GM12878 (cell line): ENCODE measurements at regions not wholly inside any gene's neighbourhood (a gene's known extent, or its start where the extent isn't known, plus 50 kb on each side); places are given as distances from the start of the nearest gene placed in this dataset.

ENCODE experiments used
- ATAC-seq: fragments of 200-7000 bp; cut with Tn5 transposase; 3 replicates; pipeline ENCODE4 v1.9.1; 2020; ENCODE audit warnings: mild to moderate bottlenecking, moderate library complexity
- BruUV-seq: library from RNA; stranded (reverse); fragments of 400-500 nt; replicated peaks from 2 replicates; lab custom pipeline; 2021; lab: Mats Ljungman, UMichigan
- CTCF ChIA-PET: fragments of 300-600 bp; sonication (Branson Sonifier 250); formaldehyde crosslinking; extraction: SDS; loops from one replicate; lab custom pipeline; 2021; ENCODE audit warnings: inconsistent platforms; lab: Yijun Ruan, JAX
- POLR2A ChIA-PET: fragments of 350-600 bp; formaldehyde crosslinking; extraction: SDS; loops from one replicate; lab custom pipeline; 2021; ENCODE audit warnings: inconsistent platforms; lab: Charles Lee
- RAD21 ChIA-PET: fragments of 300-600 bp; sonication (Branson Sonifier 250); formaldehyde crosslinking; loops from one replicate; lab custom pipeline; 2023; ENCODE audit warnings: antibody characterized with exemption; ENCODE audit not compliant: unreplicated experiment; lab: Charles Lee
- SMC1A ChIA-PET: fragments of 300-600 bp; sonication (Branson Sonifier 250); formaldehyde crosslinking; loops from one replicate; lab custom pipeline; 2023; ENCODE audit not compliant: unreplicated experiment, uncharacterized antibody; lab: Charles Lee
- DNase-seq: peaks from one replicate; pipeline ENCODE4 v3.0.0-alpha.2; 2011; ENCODE audit warnings: low read depth, low spot score
- FAIRE-seq: peaks from 3 replicates; lab custom pipeline; 2011; peaks lifted over from hg19 to GRCh38; lab: Jason Lieb, UNC
- H2AFZ ChIP-seq: 2 replicates; pipeline ENCODE4 v1.6.0; 2011; ENCODE audit warnings: low read depth, low read length, control low read depth; ENCODE audit not compliant: control insufficient read depth
- H3K27ac ChIP-seq: 2 replicates; pipeline ENCODE4 v1.5.1; 2011; ENCODE audit warnings: control low read depth; ENCODE audit not compliant: control insufficient read depth, insufficient read depth
- H3K27me3 ChIP-seq, 2 experiments: replicated peaks in 1 of 2; 2 replicates each; pipeline versions ENCODE4 v1.6.0 to v1.6.1; 2011; ENCODE audit warnings: low read length in 1 of 2; ENCODE audit not compliant: control insufficient read depth in 2 of 2, insufficient read depth in 2 of 2
- H3K36me3 ChIP-seq, 2 experiments: 2 replicates each; pipeline ENCODE4 v1.5.1; 2011; ENCODE audit warnings: low read length in 1 of 2; ENCODE audit not compliant: control insufficient read depth in 2 of 2, insufficient read depth in 2 of 2
- H3K4me1 ChIP-seq: 2 replicates; pipeline ENCODE4 v1.6.1; 2011; ENCODE audit warnings: mild to moderate bottlenecking, low read length, moderate library complexity, mixed read lengths; ENCODE audit not compliant: control insufficient read depth, insufficient read depth
- H3K4me2 ChIP-seq: 2 replicates; pipeline ENCODE4 v1.6.0; 2011; ENCODE audit warnings: control low read depth; ENCODE audit not compliant: control insufficient read depth, insufficient read depth
- H3K4me3 ChIP-seq: fragments of 200-600 bp; sonication (generic); 2 replicates; pipeline ENCODE4 v1.5.1; 2016
- H3K79me2 ChIP-seq: 2 replicates; pipeline ENCODE4 v1.6.0; 2011; ENCODE audit warnings: low read length; ENCODE audit not compliant: control insufficient read depth, insufficient read depth
- H3K9ac ChIP-seq: 2 replicates; pipeline ENCODE4 v1.8.0; 2011; ENCODE audit warnings: low read length, control low read depth, mixed read lengths; ENCODE audit not compliant: control insufficient read depth, insufficient read depth
- H3K9me3 ChIP-seq: replicated peaks from 3 replicates; pipeline ENCODE4 v1.5.1; 2011; ENCODE audit warnings: mild to moderate bottlenecking, low read length; ENCODE audit not compliant: control insufficient read depth, insufficient read depth
- H4K20me1 ChIP-seq: 2 replicates; pipeline ENCODE4 v1.6.0; 2011; ENCODE audit not compliant: control insufficient read depth, insufficient read depth
- ATF7 ChIP-seq: fragments of 450-650 bp; IDR thresholded peaks from 2 replicates; pipeline ENCODE4 v1.6.1; 2016; ENCODE audit warnings: low read depth, mild to moderate bottlenecking
- BCL11A ChIP-seq: IDR thresholded peaks from 2 replicates; pipeline ENCODE4 v1.6.1; 2011; ENCODE audit warnings: low read depth, low read length
- CBFB ChIP-seq: IDR thresholded peaks from 2 replicates; pipeline ENCODE4 v1.6.1; 2016; ENCODE audit warnings: antibody characterized with exemption, low read depth
- CHD2 ChIP-seq: IDR thresholded peaks from 2 replicates; pipeline ENCODE4 v1.6.1; 2011; ENCODE audit warnings: low read depth, low read length, improper control_type of control experiment, borderline replicate concordance
- MYB ChIP-seq: fragments of 150-350 bp; IDR thresholded peaks from 2 replicates; pipeline ENCODE4 v1.6.1; 2014; ENCODE audit warnings: mild to moderate bottlenecking, low read depth, low read length, borderline replicate concordance
- NFYB ChIP-seq: IDR thresholded peaks from 2 replicates; pipeline ENCODE4 v1.6.1; 2011; ENCODE audit warnings: low read depth, mild to moderate bottlenecking, low read length, improper control_type of control experiment, moderate library complexity; ENCODE audit not compliant: insufficient read depth
- NR2F1 ChIP-seq: fragments of 450-650 bp; conservative IDR thresholded peaks from 2 replicates; pipeline ENCODE4 v1.6.1; 2017; ENCODE audit warnings: mild to moderate bottlenecking
- SMARCA5 ChIP-seq: fragments of 450-650 bp; IDR thresholded peaks from 2 replicates; pipeline ENCODE4 v1.6.1; 2017; ENCODE audit warnings: mild to moderate bottlenecking
- STAT3 ChIP-seq: IDR thresholded peaks from 2 replicates; pipeline ENCODE4 v1.6.1; 2011; ENCODE audit warnings: low read depth, low read length, improper control_type of control experiment
- TCF7 ChIP-seq: IDR thresholded peaks from 2 replicates; pipeline ENCODE4 v1.6.1; 2014; ENCODE audit warnings: antibody characterized with exemption, borderline replicate concordance
- WGBS: methylation state at CpG from one replicate; pipeline ENCODE4 v1.1.6; 2016; ENCODE audit warnings: low lambda C conversion rate; ENCODE audit not compliant: insufficient replicate concordance, insufficient coverage; ENCODE audit errors: missing lambda C conversion rate; 5-methylcytosine and 5-hydroxymethylcytosine counted together
- in situ Hi-C: fragments of 300-500 bp; cut with MboI; formaldehyde crosslinking; loops from 9 replicates; pipeline ENCODE4 v1.14.3; 2018; ENCODE audit warnings: mixed read lengths
- intact Hi-C: fragments of 100-400 bp; cut with micrococcal nuclease; formaldehyde crosslinking; loops from one replicate; pipeline ENCODE4 v1.14.2; 2022; ENCODE audit not compliant: unreplicated experiment
- TF ChIP-seq, protein P1 (sequence below): fragments of 150-350 bp; IDR thresholded peaks from 2 replicates; pipeline ENCODE4 v1.6.1; 2014; ENCODE audit warnings: mild to moderate bottlenecking, low read depth, low read length

DNA sequence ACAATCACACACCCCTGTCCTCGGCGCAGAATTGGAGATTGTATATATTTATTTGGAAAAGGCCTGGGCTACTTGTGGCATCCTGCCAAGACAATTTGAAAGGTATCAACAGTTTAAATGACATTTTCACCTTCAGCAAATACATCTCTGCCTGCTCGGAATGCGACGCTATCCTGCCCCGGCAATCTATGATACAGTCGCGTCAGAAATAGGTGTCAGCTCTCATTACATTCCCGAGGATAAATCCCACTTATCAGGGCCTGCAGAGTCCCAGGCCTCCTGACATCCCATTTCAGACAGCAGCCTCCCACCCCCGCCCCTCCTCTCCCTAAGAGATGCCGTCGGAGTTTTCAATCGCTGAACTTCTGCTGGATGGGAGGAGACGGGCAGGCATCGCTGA lies 114.7 kb downstream of the BRD1 start:
- no peaks in the 10 kb centered on the region for H3K9me3 ChIP-seq
- BruUV-seq, result no TSS peak
- ATAC-seq, result no peak
- ChIA-PET CTCF (no interaction called here), SMC1A (no interaction called here), RAD21 (no interaction called here)
- 74% methylated on average over 15 of the region's 15 CpGs for WGBS
- H3K4me3 ChIP-seq, result no peak overlapping the region
- no peaks in the 10 kb centered on the region for H3K79me2 ChIP-seq
- no peak for DNase-seq
- TF ChIP-seq NFYB (no peak), TCF7 (no peak), SMARCA5 (no peak), MYB (no peak), CBFB (no peak), CHD2 (no peak), ATF7 (no peak), BCL11A (no peak), NR2F1 (no peak), STAT3 (no peak)
- TF ChIP-seq, protein P1, sequence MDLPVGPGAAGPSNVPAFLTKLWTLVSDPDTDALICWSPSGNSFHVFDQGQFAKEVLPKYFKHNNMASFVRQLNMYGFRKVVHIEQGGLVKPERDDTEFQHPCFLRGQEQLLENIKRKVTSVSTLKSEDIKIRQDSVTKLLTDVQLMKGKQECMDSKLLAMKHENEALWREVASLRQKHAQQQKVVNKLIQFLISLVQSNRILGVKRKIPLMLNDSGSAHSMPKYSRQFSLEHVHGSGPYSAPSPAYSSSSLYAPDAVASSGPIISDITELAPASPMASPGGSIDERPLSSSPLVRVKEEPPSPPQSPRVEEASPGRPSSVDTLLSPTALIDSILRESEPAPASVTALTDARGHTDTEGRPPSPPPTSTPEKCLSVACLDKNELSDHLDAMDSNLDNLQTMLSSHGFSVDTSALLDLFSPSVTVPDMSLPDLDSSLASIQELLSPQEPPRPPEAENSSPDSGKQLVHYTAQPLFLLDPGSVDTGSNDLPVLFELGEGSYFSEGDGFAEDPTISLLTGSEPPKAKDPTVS, result no peak
- TF ChIP-seq, all 136 proteins: peak for 0
- FAIRE-seq, result no peak
- POLR2A ChIA-PET, result no interaction called here
- Histone ChIP-seq H3K4me1 (no peaks in the 10 kb centered on the region), H2AFZ (no peak overlapping the region), H4K20me1 (no peaks in the 10 kb centered on the region), H3K27ac (no peak overlapping the region), H3K36me3 (no peaks in the 10 kb centered on the region), H3K4me2 (no peak overlapping the region), H3K9ac (no peak overlapping the region), H3K27me3 (no peaks in the 10 kb centered on the region)
- intact Hi-C loops (no loop called here), in situ Hi-C loops (no loop called here)
